HG03097 (cell line): ENCODE measurements at regions not wholly inside any gene's neighbourhood (a gene's known extent, or its start where the extent isn't known, plus 50 kb on each side); places are given as distances from the start of the nearest gene placed in this dataset.

Source experiments
- ATAC-seq: cut with Tn5 transposase; IDR thresholded peaks from one replicate; pipeline ENCODE4 v1.9.1; 2021; ENCODE audit not compliant: unreplicated experiment, low FRiP score

GRCh38 chr16:86404678-86405077, 105.6 kb upstream of the FOXF1 start:
- no peak for ATAC-seq

DNA sequence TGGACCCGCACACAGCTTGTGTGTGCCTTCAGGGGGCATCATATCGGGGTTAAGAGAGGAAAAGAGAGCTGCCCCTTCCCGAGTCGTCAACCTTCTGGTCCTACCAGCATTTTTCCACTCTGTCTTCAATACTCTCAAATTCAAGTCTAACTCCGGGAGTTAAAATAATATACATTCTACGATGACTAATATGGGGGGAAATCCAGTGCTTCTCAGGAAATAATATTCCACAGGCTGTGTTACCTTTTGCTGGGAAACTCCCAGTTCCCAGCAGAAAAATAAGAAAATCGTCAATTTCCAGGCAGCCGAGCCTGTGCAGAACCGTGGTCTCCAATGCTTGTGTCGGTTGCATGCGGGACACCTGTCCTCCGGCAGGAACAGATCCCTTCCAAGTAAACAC, 105.0 kb upstream of the FOXF1 start:
- no peak for ATAC-seq

DNA sequence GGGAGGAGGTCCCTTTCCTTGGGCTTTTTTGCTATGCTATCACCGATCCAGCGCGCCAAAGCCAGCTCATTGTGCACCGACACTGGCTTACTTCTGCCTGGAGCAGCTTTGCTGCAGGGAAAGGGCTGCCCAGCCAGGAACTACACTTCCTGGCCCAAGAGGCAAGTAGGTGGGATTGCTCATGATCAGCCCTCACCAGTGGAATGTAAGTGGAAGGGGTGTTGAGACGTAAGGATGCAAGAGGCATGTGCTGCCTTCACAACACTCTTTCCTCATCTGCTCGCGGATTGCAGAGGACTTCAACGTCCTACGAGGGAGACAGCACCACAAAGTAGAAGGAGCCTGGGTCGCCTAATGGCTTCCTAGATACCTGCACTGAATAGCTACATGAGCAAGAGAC, 104.3 kb upstream of the FOXF1 start:
- no peak for ATAC-seq

DNA sequence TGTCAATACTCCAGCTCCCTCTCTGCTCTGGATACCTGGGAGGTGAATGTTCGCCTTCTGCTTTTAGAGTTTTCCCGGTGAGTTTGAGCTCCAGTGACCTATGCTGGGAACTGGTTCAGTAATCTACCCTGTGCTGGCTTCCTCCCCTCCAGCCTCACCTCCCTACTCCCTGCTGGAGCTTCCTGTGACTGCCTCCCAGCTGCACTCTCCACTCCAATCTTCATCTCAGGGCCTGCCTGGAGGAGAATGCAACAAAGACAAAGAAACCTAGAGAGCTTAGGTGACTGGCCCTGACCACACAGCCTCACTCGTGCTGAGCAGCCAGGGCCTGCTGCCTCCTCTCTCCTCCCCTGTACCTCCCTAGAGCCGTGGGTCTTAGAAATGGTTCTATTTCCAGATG, 101.6 kb upstream of the FOXF1 start:
- ATAC-seq, result no peak

DNA sequence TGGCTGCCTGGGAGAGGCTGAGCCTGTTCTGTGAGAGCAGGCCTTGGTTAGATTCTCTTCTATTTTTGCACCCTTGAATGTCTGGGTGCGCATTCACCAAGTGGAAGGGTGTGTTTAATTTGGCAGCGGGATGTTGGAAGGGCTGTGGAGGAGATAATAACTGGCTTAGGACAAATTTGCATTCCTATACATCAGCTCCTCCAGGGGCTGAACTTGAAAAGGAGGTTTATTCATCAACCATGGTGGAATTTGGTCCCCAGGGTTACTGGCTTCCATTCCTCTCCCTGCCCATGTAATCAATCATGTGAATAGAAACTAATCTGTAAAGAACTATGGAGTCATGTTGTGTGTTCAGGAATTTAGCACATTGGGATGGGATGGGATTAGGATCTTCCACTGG, 100.2 kb upstream of the FOXF1 start:
- no peak for ATAC-seq

- ATAC-seq, result no peak
These were observed 99.8 kb upstream of the FOXF1 start for GRCh38 chr16:86410529-86410928.

DNA sequence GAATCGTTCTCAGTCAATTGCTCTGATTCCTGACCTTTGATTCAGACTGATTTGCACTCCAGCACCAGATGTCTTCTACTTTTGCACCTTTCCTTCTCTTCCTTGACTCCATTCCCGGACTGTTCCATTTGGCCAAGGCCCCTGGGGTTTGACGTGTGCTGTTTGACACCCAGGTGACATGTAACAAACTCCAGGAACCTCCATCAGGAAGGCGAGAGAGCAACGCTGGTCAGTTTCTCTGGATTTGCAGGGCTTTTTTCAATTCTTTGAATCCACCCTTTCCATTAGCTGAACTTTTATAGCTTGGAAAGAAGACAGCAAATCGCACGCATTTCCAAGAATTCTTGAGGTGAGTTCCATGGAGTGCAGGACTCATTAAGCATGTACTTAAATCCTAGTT, 98.4 kb upstream of the FOXF1 start:
- ATAC-seq, result no peak

GRCh38 chr16:86414991-86415740, 95.2 kb upstream of the FOXF1 start:
- no peak for ATAC-seq

- ATAC-seq, result no peak
These were observed 91.3 kb upstream of the FOXF1 start for GRCh38 chr16:86418981-86419380.

GRCh38 chr16:86419518-86419917, 90.8 kb upstream of the FOXF1 start:
- no peak for ATAC-seq

DNA sequence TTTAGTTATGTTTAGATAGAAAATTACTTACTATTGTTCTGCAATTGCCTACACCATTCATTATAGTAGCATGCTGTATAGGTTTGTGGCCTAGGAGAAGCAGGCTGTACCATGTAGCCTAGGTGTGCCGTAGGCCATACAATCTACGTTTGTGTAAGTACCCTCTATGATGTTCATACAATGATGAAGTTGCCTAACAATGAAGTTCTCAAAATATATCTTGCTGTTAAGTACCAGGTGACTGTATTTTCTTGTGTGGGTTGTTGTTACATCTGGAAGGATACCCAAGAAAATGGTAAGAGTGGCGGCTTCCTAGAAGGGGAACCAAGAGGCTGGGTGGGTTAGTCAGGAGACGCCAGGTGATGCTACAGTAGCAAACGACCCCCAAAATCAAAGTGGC, 88.3 kb upstream of the FOXF1 start:
- ATAC-seq, result no peak

DNA sequence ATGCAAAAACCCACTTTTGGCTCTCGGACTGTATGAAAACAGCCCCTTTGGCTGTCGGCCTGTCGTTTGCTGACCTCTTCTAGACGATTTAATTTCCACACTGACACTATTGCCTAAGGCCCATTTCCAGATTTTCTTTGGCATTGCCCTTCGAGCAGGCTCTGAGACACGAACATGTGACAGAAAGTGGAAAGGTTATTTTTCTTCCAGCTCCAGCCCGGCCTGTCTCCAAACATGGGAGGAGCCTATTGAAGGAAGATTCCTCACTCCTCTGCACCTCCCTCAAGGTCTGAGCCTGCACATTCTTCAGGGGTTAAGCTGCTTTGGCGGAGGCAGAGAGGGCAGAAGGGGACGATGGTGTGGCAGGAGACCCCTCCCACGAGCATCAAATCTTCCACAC, 85.9 kb upstream of the FOXF1 start:
- ATAC-seq, result no peak

GRCh38 chr16:86424985-86425384, 85.3 kb upstream of the FOXF1 start:
- ATAC-seq, result no peak

DNA sequence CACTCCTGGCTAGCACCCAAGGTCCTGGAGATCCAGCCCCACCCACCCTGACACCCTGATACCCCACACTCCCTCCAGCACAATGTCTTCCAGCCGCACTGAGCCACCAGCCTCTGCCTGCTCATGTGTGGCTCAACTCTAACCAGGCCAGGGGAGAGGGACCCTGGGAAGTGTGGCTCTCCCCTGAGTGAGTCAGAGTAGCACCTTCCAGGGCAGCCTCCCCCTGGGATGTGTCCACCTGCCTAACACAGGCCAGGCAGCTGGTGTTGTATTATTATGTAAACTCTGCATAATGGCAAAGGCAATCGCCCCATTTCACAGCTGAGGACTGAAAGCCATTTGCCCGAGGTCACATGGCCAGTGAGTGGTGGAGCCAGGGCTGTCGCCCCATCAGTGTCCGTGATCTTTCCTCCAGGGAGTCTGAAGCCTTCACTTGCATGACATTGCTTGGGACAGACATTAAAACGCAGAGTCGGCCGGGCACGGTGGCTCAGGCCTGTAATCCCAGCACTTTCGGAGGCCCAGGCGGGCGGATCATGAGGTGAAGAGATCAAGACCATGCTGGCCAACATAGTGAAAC, 84.2 kb upstream of the FOXF1 start:
- no peak for ATAC-seq

DNA sequence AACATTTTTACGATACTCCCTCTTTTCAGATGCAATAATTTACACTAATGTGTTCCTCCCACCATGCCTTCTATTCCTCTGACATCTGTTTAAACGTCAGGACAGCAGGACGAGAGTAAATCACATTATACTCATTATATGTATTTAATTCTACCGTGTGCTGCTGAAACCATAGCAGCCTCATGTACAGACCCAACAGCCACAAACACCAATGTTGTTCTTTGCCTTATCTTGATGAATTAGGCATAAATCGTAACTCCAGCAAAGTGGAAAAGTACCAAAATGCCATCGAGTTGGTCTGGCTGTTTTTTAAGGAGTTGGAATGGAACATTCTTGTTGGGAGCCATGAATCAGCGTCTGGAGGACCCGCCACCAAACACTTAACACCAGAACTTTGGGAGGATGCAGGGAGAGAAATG, 82.9 kb upstream of the FOXF1 start:
- ATAC-seq, result no peak

DNA sequence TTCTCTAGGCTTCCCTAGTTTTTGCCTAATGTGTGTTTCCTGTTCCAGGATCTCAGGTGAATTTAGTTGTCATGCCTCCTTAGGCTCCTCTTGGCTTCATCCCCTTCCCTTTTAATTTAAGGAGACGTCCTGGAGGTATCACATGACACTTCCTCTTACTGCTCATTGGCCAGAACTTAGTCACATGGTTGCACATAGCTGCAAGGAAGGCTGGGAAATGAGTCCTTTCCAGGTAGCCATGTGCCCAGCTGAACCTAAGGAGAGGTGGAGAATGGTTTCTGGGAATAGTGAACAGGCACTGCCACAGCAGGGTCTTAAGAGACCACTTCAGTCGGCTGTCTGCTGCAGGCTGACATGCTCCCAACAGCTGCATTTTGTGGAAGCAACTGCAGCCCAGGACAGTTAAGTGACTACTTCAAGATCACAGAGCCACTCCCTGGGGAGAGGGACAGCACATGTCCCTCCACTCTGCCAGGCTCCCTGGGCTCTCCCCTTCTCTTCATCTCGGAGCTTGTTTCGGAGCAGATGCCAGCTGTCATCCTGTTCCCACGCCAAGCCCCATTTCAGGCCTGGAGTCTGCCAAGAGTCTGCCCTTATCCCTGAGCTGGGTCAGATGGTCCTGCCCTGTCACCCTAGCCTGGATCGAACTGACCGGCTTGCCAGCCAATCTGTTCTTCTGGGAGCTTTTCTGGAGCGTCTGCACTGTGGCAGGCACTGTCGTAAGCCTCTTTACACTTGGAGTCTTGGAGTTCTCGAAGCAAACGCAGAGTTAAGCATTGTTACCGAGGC, 81.4 kb upstream of the FOXF1 start:
- no peak for ATAC-seq

GRCh38 chr16:86429663-86430062, 80.7 kb upstream of the FOXF1 start:
- no peak for ATAC-seq

- no peak for ATAC-seq
These were observed 79.5 kb upstream of the FOXF1 start for GRCh38 chr16:86430814-86431213.

GRCh38 chr16:86431540-86431939, 78.8 kb upstream of the FOXF1 start:
- ATAC-seq, result no peak

DNA sequence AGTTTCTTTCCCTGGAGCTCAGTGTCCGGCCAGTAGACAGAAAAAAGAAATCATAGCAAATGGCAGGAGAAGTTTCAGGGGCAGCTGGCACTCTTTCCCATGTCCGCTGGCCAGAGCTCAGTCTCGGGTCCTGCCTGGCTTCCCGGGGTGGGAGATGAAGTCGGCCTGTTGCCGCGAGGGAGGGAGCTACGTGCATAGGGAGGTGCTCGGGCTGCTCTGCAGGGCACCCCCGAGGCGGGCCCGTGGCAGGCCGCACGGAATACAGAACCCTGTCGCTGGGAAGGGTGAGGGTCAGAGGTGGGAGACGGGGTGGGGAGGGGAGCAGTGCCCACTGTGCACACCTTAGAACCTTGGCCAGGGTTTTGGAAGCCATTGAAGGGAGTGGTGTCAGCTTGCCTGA, 78.3 kb upstream of the FOXF1 start:
- no peak for ATAC-seq

DNA sequence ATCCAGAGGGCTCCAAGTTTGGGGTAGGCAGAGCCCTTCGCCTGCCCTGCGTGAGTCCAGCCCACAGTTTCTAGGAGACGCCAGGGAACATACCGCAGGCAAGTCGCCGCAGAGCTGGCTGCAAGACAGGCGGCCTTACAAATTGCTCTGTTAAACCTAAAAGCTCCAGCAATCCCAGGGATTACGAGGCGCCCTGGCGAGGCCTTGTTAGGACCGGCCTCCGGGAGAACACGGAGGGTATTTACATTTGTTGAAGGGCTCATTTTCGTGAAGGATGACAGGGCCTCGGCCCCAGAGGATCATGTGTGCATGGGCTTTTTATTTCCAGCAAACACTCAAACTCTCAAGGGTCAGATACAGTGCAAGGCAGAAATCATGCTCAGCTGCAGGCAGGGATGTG, 77.6 kb upstream of the FOXF1 start:
- no peak for ATAC-seq
